DOHH2 (cell line): ENCODE measurements at regions not wholly inside any gene's neighbourhood (a gene's known extent, or its start where the extent isn't known, plus 50 kb on each side); places are given as distances from the start of the nearest gene placed in this dataset.

ENCODE experiments used
- H3F3A ChIP-seq: fragments of 200-600 bp; sonication (generic), shearing (Covaris generic); 2 replicates; pipeline ENCODE4 v1.6.0; 2016; ENCODE audit warnings: antibody characterized with exemption, mild to moderate bottlenecking; ENCODE audit not compliant: control insufficient read depth, insufficient read depth
- H3K27ac ChIP-seq: fragments of 200-600 bp; sonication (generic); 2 replicates; pipeline ENCODE4 v1.5.1; 2014; ENCODE audit warnings: low read depth, mild to moderate bottlenecking, low read length, moderate library complexity
- H3K27me3 ChIP-seq: fragments of 200-600 bp; sonication (generic); 2 replicates; pipeline ENCODE4 v1.6.1; 2014; ENCODE audit warnings: mild to moderate bottlenecking, low read length, mixed read lengths; ENCODE audit not compliant: control insufficient read depth
- H3K36me3 ChIP-seq: fragments of 200-600 bp; sonication (generic); 2 replicates; pipeline ENCODE4 v1.6.1; 2014; ENCODE audit warnings: mild to moderate bottlenecking, low read length, moderate library complexity, mixed read lengths; ENCODE audit not compliant: control insufficient read depth
- H3K4me1 ChIP-seq: fragments of 200-600 bp; sonication (generic); 2 replicates; pipeline ENCODE4 v1.6.1; 2014; ENCODE audit warnings: mild to moderate bottlenecking, low read length, mixed read lengths; ENCODE audit not compliant: control insufficient read depth
- H3K4me2 ChIP-seq: fragments of 200-600 bp; sonication (generic); 2 replicates; pipeline ENCODE4 v1.6.0; 2014; ENCODE audit warnings: mild to moderate bottlenecking, low read length, moderate library complexity
- H3K4me3 ChIP-seq: fragments of 200-600 bp; sonication (generic); 2 replicates; pipeline ENCODE4 v1.5.1; 2014; ENCODE audit warnings: mild to moderate bottlenecking, low read length, mixed read lengths
- H3K79me2 ChIP-seq: fragments of 200-600 bp; sonication (generic); 2 replicates; pipeline ENCODE4 v1.6.1; 2014; ENCODE audit warnings: mild to moderate bottlenecking, low read length, mixed read lengths; ENCODE audit not compliant: control insufficient read depth
- H3K9me2 ChIP-seq: fragments of 200-600 bp; sonication (generic); replicated peaks from 2 replicates; pipeline ENCODE4 v1.6.1; 2014; ENCODE audit warnings: mild to moderate bottlenecking, low read length, mixed read lengths; ENCODE audit not compliant: control insufficient read depth
- H3K9me3 ChIP-seq: fragments of 200-600 bp; sonication (generic); 2 replicates; pipeline ENCODE4 v1.6.1; 2014; ENCODE audit warnings: antibody characterized with exemption, low read length, mixed read lengths; ENCODE audit not compliant: control insufficient read depth, insufficient read depth
- H4K20me1 ChIP-seq: fragments of 200-600 bp; sonication (generic); 2 replicates; pipeline ENCODE4 v1.6.0; 2014; ENCODE audit warnings: low read depth, mild to moderate bottlenecking, antibody characterized with exemption, low read length, moderate library complexity; ENCODE audit not compliant: control insufficient read depth, insufficient read depth
- CTCF ChIP-seq: fragments of 200-600 bp; sonication (generic); IDR thresholded peaks from one replicate; pipeline ENCODE4 v1.5.1; 2014; ENCODE audit warnings: antibody characterized with exemption, mild to moderate bottlenecking, low read depth, low read length; ENCODE audit not compliant: poor library complexity, severe bottlenecking
- EZH2phosphoT487 ChIP-seq: fragments of 200-600 bp; sonication (generic); IDR thresholded peaks from 2 replicates; pipeline ENCODE4 v1.6.1; 2017; ENCODE audit warnings: borderline replicate concordance, mild to moderate bottlenecking, antibody characterized with exemption, low read length, moderate library complexity, mixed read lengths

GRCh38 chr10:89870936-89871335 is 169.5 kb downstream of the KIF20B start:
- H3K79me2 ChIP-seq: no peaks in the 10 kb centered on the region
- H3F3A ChIP-seq: no peaks in the 10 kb centered on the region
- TF ChIP-seq EZH2phosphoT487: no peak
- no peak for TF ChIP-seq CTCF
- H3K9me3 ChIP-seq: no peaks in the 10 kb centered on the region
- H3K4me2 ChIP-seq: no peak overlapping the region
- H3K4me1 ChIP-seq: no peaks in the 10 kb centered on the region
- no peak overlapping the region for H3K27ac ChIP-seq
- no peaks in the 10 kb centered on the region for H3K27me3 ChIP-seq
- H3K4me3 ChIP-seq: no peak overlapping the region
- H4K20me1 ChIP-seq: no peaks in the 10 kb centered on the region
- H3K36me3 ChIP-seq: no peaks in the 10 kb centered on the region
- no peaks in the 10 kb centered on the region for H3K9me2 ChIP-seq

- H3K79me2 ChIP-seq: no peaks in the 10 kb centered on the region
- no peaks in the 10 kb centered on the region for H3K27me3 ChIP-seq
- H3K27ac ChIP-seq: no peak overlapping the region
- H3K36me3 ChIP-seq: no peaks in the 10 kb centered on the region
- no peak for TF ChIP-seq CTCF
- no peak for TF ChIP-seq EZH2phosphoT487
- no peak overlapping the region for H3K4me2 ChIP-seq
- H3F3A ChIP-seq: no peaks in the 10 kb centered on the region
- no peaks in the 10 kb centered on the region for H3K4me1 ChIP-seq
- H3K9me2 ChIP-seq: no peaks in the 10 kb centered on the region
- H3K4me3 ChIP-seq: no peak overlapping the region
- no peaks in the 10 kb centered on the region for H3K9me3 ChIP-seq
- no peaks in the 10 kb centered on the region for H4K20me1 ChIP-seq
These were observed 171.7 kb downstream of the KIF20B start for GRCh38 chr10:89873055-89873454.

- no peaks in the 10 kb centered on the region for H3K27me3 ChIP-seq
- H3K9me3 ChIP-seq: no peaks in the 10 kb centered on the region
- TF ChIP-seq EZH2phosphoT487 (no peak), CTCF (no peak)
- no peaks in the 10 kb centered on the region for H4K20me1 ChIP-seq
- H3K4me1 ChIP-seq: no peaks in the 10 kb centered on the region
- H3K4me2 ChIP-seq: no peak overlapping the region
- no peaks in the 10 kb centered on the region for H3K36me3 ChIP-seq
- H3F3A ChIP-seq: no peaks in the 10 kb centered on the region
- no peak overlapping the region for H3K27ac ChIP-seq
- no peaks in the 10 kb centered on the region for H3K9me2 ChIP-seq
- no peak overlapping the region for H3K4me3 ChIP-seq
- H3K79me2 ChIP-seq: no peaks in the 10 kb centered on the region
These were observed 174.2 kb downstream of the KIF20B start for GRCh38 chr10:89875557-89875956.

GRCh38 chr10:89879121-89879520 is 177.7 kb downstream of the KIF20B start:
- Histone ChIP-seq H3K27me3 (no peaks in the 10 kb centered on the region), H3K4me2 (no peak overlapping the region), H3F3A (no peaks in the 10 kb centered on the region), H3K9me2 (no peaks in the 10 kb centered on the region), H3K9me3 (no peaks in the 10 kb centered on the region), H3K4me1 (no peaks in the 10 kb centered on the region), H3K27ac (no peak overlapping the region), H3K79me2 (no peaks in the 10 kb centered on the region), H3K36me3 (no peaks in the 10 kb centered on the region), H3K4me3 (no peak overlapping the region), H4K20me1 (no peaks in the 10 kb centered on the region)
- TF ChIP-seq EZH2phosphoT487 (no peak), CTCF (no peak)
